ENCODE measurements at regions not wholly inside any gene's neighbourhood (a gene's known extent, or its start where the extent isn't known, plus 50 kb on each side); places are given as distances from the start of the nearest gene placed in this dataset.

- H3K27ac ChIP-seq = no peak overlapping the region
- TF ChIP-seq, protein P1, sequence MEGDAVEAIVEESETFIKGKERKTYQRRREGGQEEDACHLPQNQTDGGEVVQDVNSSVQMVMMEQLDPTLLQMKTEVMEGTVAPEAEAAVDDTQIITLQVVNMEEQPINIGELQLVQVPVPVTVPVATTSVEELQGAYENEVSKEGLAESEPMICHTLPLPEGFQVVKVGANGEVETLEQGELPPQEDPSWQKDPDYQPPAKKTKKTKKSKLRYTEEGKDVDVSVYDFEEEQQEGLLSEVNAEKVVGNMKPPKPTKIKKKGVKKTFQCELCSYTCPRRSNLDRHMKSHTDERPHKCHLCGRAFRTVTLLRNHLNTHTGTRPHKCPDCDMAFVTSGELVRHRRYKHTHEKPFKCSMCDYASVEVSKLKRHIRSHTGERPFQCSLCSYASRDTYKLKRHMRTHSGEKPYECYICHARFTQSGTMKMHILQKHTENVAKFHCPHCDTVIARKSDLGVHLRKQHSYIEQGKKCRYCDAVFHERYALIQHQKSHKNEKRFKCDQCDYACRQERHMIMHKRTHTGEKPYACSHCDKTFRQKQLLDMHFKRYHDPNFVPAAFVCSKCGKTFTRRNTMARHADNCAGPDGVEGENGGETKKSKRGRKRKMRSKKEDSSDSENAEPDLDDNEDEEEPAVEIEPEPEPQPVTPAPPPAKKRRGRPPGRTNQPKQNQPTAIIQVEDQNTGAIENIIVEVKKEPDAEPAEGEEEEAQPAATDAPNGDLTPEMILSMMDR (IDR thresholded peaks at IDR 0.05) = no peak
- TF ChIP-seq ZFX (IDR thresholded peaks at IDR 0.05; ENCODE audit: borderline replicate concordance) = no peak
Observed at GRCh38 chr1:55714230-55714629, 499.1 kb upstream of the USP24 start.

DNA sequence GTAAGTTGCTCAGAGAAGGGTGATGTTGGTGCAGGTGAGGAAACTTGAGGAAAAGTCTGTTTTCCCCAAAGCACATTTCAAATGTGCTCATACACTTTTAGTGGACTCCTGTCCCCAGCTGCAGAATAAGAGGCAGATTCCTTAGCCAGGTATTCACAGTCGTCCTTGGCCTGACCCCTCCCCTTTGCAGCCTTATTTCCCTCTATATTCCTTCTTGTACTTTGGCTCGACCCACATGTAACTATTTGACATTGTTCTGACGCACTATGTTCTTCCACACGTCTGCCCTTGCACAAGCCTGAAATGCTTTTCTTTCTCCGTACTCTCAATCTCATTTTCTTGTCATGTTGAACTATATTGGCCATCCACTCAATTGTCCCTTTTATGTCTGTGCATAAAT is 498.4 kb upstream of the USP24 start:
- TF ChIP-seq, protein P1 (IDR thresholded peaks at IDR 0.05) = no peak
- TF ChIP-seq ZFX (IDR thresholded peaks at IDR 0.05; ENCODE audit: borderline replicate concordance) = no peak
- H3K27ac ChIP-seq = no peak overlapping the region

- no peak overlapping the region for H3K27ac ChIP-seq
- TF ChIP-seq, protein P1 (IDR thresholded peaks at IDR 0.05) = no peak
- no peak for TF ChIP-seq ZFX (IDR thresholded peaks at IDR 0.05; ENCODE audit: borderline replicate concordance)
Observed at GRCh38 chr1:55712148-55712547, 497.0 kb upstream of the USP24 start.

DNA sequence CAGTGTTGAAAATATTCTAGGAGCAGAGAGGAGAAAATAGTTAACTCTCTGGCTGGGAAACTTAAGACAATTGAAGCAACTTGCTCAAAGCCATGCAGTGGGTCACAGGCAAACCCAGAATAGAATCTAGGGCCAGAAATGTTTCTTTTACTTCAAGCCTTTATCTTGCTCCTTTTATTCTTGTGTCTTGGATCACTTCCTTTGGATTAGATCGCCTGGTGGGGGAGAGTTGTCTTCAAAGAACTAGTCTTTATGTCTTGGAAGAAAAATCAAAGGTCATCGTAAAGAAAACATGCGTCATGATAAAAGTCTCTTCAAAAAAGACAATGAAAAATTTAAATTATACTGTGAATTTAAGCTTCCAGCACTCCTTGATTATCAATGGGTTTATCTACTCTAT is 493.6 kb upstream of the USP24 start:
- H3K27ac ChIP-seq = no peak overlapping the region
- no peak for TF ChIP-seq ZFX (IDR thresholded peaks at IDR 0.05; ENCODE audit: borderline replicate concordance)
- TF ChIP-seq, protein P1 (IDR thresholded peaks at IDR 0.05) = no peak

GRCh38 chr1:55707846-55708245 is 492.7 kb upstream of the USP24 start:
- no peak for TF ChIP-seq ZFX (IDR thresholded peaks at IDR 0.05; ENCODE audit: borderline replicate concordance)
- TF ChIP-seq, protein P1 (IDR thresholded peaks at IDR 0.05) = no peak

GRCh38 chr1:55707196-55707595 is 492.0 kb upstream of the USP24 start:
- no peak overlapping the region for H3K27ac ChIP-seq
- no peak for TF ChIP-seq ZFX (IDR thresholded peaks at IDR 0.05; ENCODE audit: borderline replicate concordance)
- TF ChIP-seq, protein P1 (IDR thresholded peaks at IDR 0.05) = no peak

More at GRCh38 chr1:55707846-55708245, 492.7 kb upstream of the USP24 start:
- H3K27ac ChIP-seq = no peak overlapping the region

GRCh38 chr1:55706397-55706796 is 491.2 kb upstream of the USP24 start:
- H3K27ac ChIP-seq = no peak overlapping the region
- TF ChIP-seq ZFX (IDR thresholded peaks at IDR 0.05; ENCODE audit: borderline replicate concordance) = no peak
- TF ChIP-seq, protein P1 (IDR thresholded peaks at IDR 0.05) = no peak

All from 22Rv1 (cell line).